ENCODE measurements at regions not wholly inside any gene's neighbourhood (a gene's known extent, or its start where the extent isn't known, plus 50 kb on each side); places are given as distances from the start of the nearest gene placed in this dataset.
"Not testable (repeated sequence)": the region's sequence is repeated elsewhere in the genome, so short reads cannot be mapped to it uniquely, and the experiment has no call there.

- no peak for TF ChIP-seq CTCF (IDR thresholded peaks at IDR 0.05)
- Histone ChIP-seq H3K4me1 (ENCODE audit: low read depth) (no peaks in the 10 kb centered on the region), H3K4me3 (no peak overlapping the region), H3K36me3 (ENCODE audit: low read depth) (no peaks in the 10 kb centered on the region), H3K9me3 (peaks cover 3% of the 10 kb centered on the region)
- DNase-seq: no peak
- intact Hi-C loops (cut with DNase I, micrococcal nuclease): no loop called here
- no peak for ATAC-seq
These were observed 1153.0 kb downstream of the SLITRK5 start for GRCh38 chr13:88824218-88824617.

- DNase-seq (no peak), ATAC-seq (no peak)
- no peaks in the 10 kb centered on the region for H3K4me1 ChIP-seq (ENCODE audit: low read depth)
- intact Hi-C loops (cut with DNase I, micrococcal nuclease): no loop called here
- H3K4me3 ChIP-seq: no peak overlapping the region
- TF ChIP-seq CTCF (IDR thresholded peaks at IDR 0.05): no peak
- no peaks in the 10 kb centered on the region for H3K36me3 ChIP-seq (ENCODE audit: low read depth)
- H3K9me3 ChIP-seq: no peaks in the 10 kb centered on the region
These were observed 1168.9 kb downstream of the SLITRK5 start for GRCh38 chr13:88840085-88840484.

- H3K4me3 ChIP-seq; H3K9me3 ChIP-seq; H3K36me3 ChIP-seq (ENCODE audit: low read depth); H3K4me1 ChIP-seq (ENCODE audit: low read depth); ATAC-seq; intact Hi-C loops (cut with DNase I, micrococcal nuclease); DNase-seq: not testable (repeated sequence)
These were observed 1181.1 kb downstream of the SLITRK5 start for GRCh38 chr13:88852293-88852692.

GRCh38 chr13:88857256-88857655, 1186.1 kb downstream of the SLITRK5 start:
- Histone ChIP-seq H3K4me1 (ENCODE audit: low read depth) (no peaks in the 10 kb centered on the region), H3K4me3 (no peak overlapping the region), H3K9me3 (no peaks in the 10 kb centered on the region), H3K36me3 (ENCODE audit: low read depth) (no peaks in the 10 kb centered on the region)
- TF ChIP-seq CTCF (IDR thresholded peaks at IDR 0.05): no peak
- intact Hi-C loops (cut with DNase I, micrococcal nuclease): no loop called here
- no peak for ATAC-seq
- no peak for DNase-seq

- no peak for TF ChIP-seq CTCF (IDR thresholded peaks at IDR 0.05)
- Histone ChIP-seq H3K36me3 (ENCODE audit: low read depth) (no peaks in the 10 kb centered on the region), H3K4me1 (ENCODE audit: low read depth) (no peaks in the 10 kb centered on the region), H3K9me3 (no peaks in the 10 kb centered on the region), H3K4me3 (no peak overlapping the region)
- ATAC-seq: no peak
- DNase-seq: no peak
- intact Hi-C loops (cut with DNase I, micrococcal nuclease): no loop called here
These were observed 1191.0 kb downstream of the SLITRK5 start for GRCh38 chr13:88862095-88862620.

- no peaks in the 10 kb centered on the region for H3K36me3 ChIP-seq (ENCODE audit: low read depth)
- intact Hi-C loops (cut with DNase I, micrococcal nuclease): no loop called here
- H3K4me3 ChIP-seq: no peak overlapping the region
- H3K9me3 ChIP-seq: no peaks in the 10 kb centered on the region
- no peak for ATAC-seq
- TF ChIP-seq CTCF (IDR thresholded peaks at IDR 0.05): no peak
- H3K4me1 ChIP-seq (ENCODE audit: low read depth): no peaks in the 10 kb centered on the region
- no peak for DNase-seq
These were observed 1191.9 kb downstream of the SLITRK5 start for GRCh38 chr13:88863116-88863515.
